Astrocyte of the spinal cord (primary cell): ENCODE measurements at regions not wholly inside any gene's neighbourhood (a gene's known extent, or its start where the extent isn't known, plus 50 kb on each side); places are given as distances from the start of the nearest gene placed in this dataset.
A peak's percentile ranks its signal among the peaks of the same experiment; 100 is the strongest.

Experiments
- DNase-seq: peaks from one replicate; pipeline ENCODE4 v3.0.0; 2011; ENCODE audit warnings: low read depth, low spot score
- H3K4me3 ChIP-seq: 2 replicates; pipeline ENCODE4 v1.5.1; 2011; ENCODE audit warnings: low read depth, mild to moderate bottlenecking, low read length, moderate library complexity
- in situ Hi-C: cut with HindIII; loops from 2 replicates; pipeline ENCODE4 v1.10.0; 2017; ENCODE audit warnings: low sequenced_read_pairs
- TF ChIP-seq, protein P1 (sequence below): IDR thresholded peaks from 2 replicates; pipeline ENCODE4 v1.5.1; 2012; ENCODE audit warnings: low read depth, mild to moderate bottlenecking, low read length, inconsistent platforms

GRCh38 chr6:22738194-22738593 is 168.8 kb downstream of the HDGFL1 start:
- DNase-seq: no peak
- H3K4me3 ChIP-seq: no peak overlapping the region
- TF ChIP-seq, protein P1, sequence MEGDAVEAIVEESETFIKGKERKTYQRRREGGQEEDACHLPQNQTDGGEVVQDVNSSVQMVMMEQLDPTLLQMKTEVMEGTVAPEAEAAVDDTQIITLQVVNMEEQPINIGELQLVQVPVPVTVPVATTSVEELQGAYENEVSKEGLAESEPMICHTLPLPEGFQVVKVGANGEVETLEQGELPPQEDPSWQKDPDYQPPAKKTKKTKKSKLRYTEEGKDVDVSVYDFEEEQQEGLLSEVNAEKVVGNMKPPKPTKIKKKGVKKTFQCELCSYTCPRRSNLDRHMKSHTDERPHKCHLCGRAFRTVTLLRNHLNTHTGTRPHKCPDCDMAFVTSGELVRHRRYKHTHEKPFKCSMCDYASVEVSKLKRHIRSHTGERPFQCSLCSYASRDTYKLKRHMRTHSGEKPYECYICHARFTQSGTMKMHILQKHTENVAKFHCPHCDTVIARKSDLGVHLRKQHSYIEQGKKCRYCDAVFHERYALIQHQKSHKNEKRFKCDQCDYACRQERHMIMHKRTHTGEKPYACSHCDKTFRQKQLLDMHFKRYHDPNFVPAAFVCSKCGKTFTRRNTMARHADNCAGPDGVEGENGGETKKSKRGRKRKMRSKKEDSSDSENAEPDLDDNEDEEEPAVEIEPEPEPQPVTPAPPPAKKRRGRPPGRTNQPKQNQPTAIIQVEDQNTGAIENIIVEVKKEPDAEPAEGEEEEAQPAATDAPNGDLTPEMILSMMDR: no peak
- in situ Hi-C loops: no loop called here

GRCh38 chr6:22747571-22747970 is 178.2 kb downstream of the HDGFL1 start:
- in situ Hi-C loops: no loop called here
- DNase-seq: no peak
- TF ChIP-seq, protein P1: no peak
- no peak overlapping the region for H3K4me3 ChIP-seq

- no peak for DNase-seq
- TF ChIP-seq, protein P1: no peak
- in situ Hi-C loops: no loop called here
- no peak overlapping the region for H3K4me3 ChIP-seq
Observed at GRCh38 chr6:22748681-22749080, 179.3 kb downstream of the HDGFL1 start.

DNA sequence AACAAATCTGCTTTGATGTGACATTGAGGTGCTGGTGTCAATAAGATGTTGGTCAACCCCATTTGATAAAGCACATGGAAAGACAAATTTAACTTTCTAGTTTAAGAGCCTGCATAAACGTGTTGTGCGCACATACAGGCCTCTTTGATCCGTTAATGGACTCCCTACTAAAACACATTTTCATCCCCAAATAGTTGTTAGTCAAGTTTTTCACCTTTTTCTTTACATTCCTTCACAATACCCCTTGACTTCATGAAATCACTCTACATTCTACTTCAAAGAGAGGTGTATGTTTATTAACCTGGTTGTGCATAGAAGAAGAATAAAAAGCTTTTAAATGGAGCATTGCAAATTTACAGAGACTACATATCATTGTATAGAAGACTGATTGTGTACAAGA is 180.3 kb downstream of the HDGFL1 start:
- no peak for DNase-seq
- TF ChIP-seq, protein P1: no peak
- in situ Hi-C loops: no loop called here
- no peak overlapping the region for H3K4me3 ChIP-seq

GRCh38 chr6:22751223-22751622 is 181.9 kb downstream of the HDGFL1 start:
- DNase-seq: no peak
- in situ Hi-C loops: no loop called here
- TF ChIP-seq, protein P1: no peak
- no peak overlapping the region for H3K4me3 ChIP-seq

GRCh38 chr6:22752522-22752921 is 183.2 kb downstream of the HDGFL1 start:
- in situ Hi-C loops: no loop called here
- no peak overlapping the region for H3K4me3 ChIP-seq
- TF ChIP-seq, protein P1: no peak
- no peak for DNase-seq

DNA sequence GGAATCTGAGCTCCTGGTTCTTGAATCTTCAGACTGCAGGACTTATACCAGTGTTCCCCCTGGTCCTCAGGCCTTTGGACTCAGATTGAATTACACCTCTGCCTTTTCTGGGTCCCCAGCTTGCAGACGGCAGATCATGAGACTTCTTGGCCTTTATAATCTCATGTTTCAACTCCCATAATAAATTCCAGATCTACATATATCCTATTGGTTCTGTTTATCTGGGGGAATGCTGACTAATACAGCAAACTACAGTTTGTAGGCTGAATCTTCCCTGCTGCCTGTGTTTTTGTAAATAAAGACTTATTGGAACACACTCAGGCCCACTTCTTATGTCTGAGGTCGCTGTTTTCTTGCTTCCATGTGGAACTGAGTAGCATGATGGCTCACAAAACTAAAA is 184.7 kb downstream of the HDGFL1 start:
- TF ChIP-seq, protein P1: no peak
- in situ Hi-C loops: no loop called here

More for the DNA sequence above, 184.7 kb downstream of the HDGFL1 start:
- DNase-seq: peak; percentile 43
- H3K4me3 ChIP-seq: no peak overlapping the region
